Hepatic stellate cell (primary cell): ENCODE measurements at regions not wholly inside any gene's neighbourhood (a gene's known extent, or its start where the extent isn't known, plus 50 kb on each side); places are given as distances from the start of the nearest gene placed in this dataset.
"Not testable (repeated sequence)": the region's sequence is repeated elsewhere in the genome, so short reads cannot be mapped to it uniquely, and the experiment has no call there.

Experiments
- DNase-seq: peaks from one replicate; pipeline ENCODE4 v3.0.0; 2011; ENCODE audit warnings: low spot score

- no peak for DNase-seq
Measured at GRCh38 chr7:19623676-19624075, 85.2 kb downstream of the POLR1F start.

GRCh38 chr7:19621740-19622139, 87.1 kb downstream of the POLR1F start:
- no peak for DNase-seq

- DNase-seq, result no peak
Measured at GRCh38 chr7:19620470-19620869, 88.4 kb downstream of the POLR1F start.

- no peak for DNase-seq
Measured at GRCh38 chr7:19619122-19619521, 89.7 kb downstream of the POLR1F start.

- DNase-seq, result no peak
Measured at GRCh38 chr7:19617901-19618300, 90.9 kb downstream of the POLR1F start.

- no peak for DNase-seq
Measured at GRCh38 chr7:19610194-19610943, 98.5 kb downstream of the POLR1F start.

GRCh38 chr7:19589446-19589845, 119.4 kb downstream of the POLR1F start:
- DNase-seq, result no peak

- no peak for DNase-seq
Measured at GRCh38 chr7:19587291-19587690, 121.5 kb downstream of the POLR1F start.

- DNase-seq, result no peak
Measured at GRCh38 chr7:19585761-19586160, 123.1 kb downstream of the POLR1F start.

GRCh38 chr7:19575909-19576557, 132.8 kb downstream of the POLR1F start:
- DNase-seq, result no peak

- no peak for DNase-seq
Measured at GRCh38 chr7:19574131-19574530, 134.7 kb downstream of the POLR1F start.

GRCh38 chr7:19572566-19572965, 136.3 kb downstream of the POLR1F start:
- DNase-seq, result no peak

- DNase-seq, result no peak
Measured at GRCh38 chr7:19567011-19567410, 141.8 kb downstream of the POLR1F start.

- no peak for DNase-seq
Measured at GRCh38 chr7:19565602-19566001, 143.2 kb downstream of the POLR1F start.

GRCh38 chr7:19561121-19561805, 147.6 kb downstream of the POLR1F start:
- DNase-seq, result no peak

GRCh38 chr7:19560111-19560883, 148.5 kb downstream of the POLR1F start:
- DNase-seq, result no peak

GRCh38 chr7:19558527-19558926, 150.3 kb downstream of the POLR1F start:
- no peak for DNase-seq

GRCh38 chr7:19557726-19558465, 150.9 kb downstream of the POLR1F start:
- no peak for DNase-seq

GRCh38 chr7:19554581-19554980, 154.3 kb downstream of the POLR1F start:
- DNase-seq, result no peak

GRCh38 chr7:19552576-19552975, 156.3 kb downstream of the POLR1F start:
- no peak for DNase-seq

- DNase-seq, result not testable (repeated sequence)
Measured at GRCh38 chr7:19549246-19549645, 159.6 kb downstream of the POLR1F start.

- no peak for DNase-seq
Measured at GRCh38 chr7:19537942-19538401, 170.9 kb downstream of the POLR1F start.
